GM21717 (cell line): ENCODE measurements at regions not wholly inside any gene's neighbourhood (a gene's known extent, or its start where the extent isn't known, plus 50 kb on each side); places are given as distances from the start of the nearest gene placed in this dataset.

Source experiments
- ATAC-seq: cut with Tn5 transposase; IDR thresholded peaks from one replicate; pipeline ENCODE4 v1.9.1; 2021; ENCODE audit warnings: mild to moderate bottlenecking, moderate library complexity; ENCODE audit not compliant: unreplicated experiment

GRCh38 chr5:124341066-124341858, 405.2 kb downstream of the ZNF608 start:
- peak; percentile 78 for ATAC-seq

GRCh38 chr5:124337996-124338395, 408.4 kb downstream of the ZNF608 start:
- ATAC-seq, result no peak

GRCh38 chr5:124333298-124333979, 413.0 kb downstream of the ZNF608 start:
- no peak for ATAC-seq

- ATAC-seq, result no peak
Measured at GRCh38 chr5:124332273-124332672, 414.2 kb downstream of the ZNF608 start.

GRCh38 chr5:124330595-124331220, 415.7 kb downstream of the ZNF608 start:
- no peak for ATAC-seq

GRCh38 chr5:124328201-124328600, 418.2 kb downstream of the ZNF608 start:
- no peak for ATAC-seq

- ATAC-seq, result no peak
Measured at GRCh38 chr5:124318661-124319060, 427.8 kb downstream of the ZNF608 start.

- ATAC-seq, result no peak
Measured at GRCh38 chr5:124317451-124317850, 429.0 kb downstream of the ZNF608 start.

- ATAC-seq, result no peak
Measured at GRCh38 chr5:124315741-124316415, 430.6 kb downstream of the ZNF608 start.

- ATAC-seq, result no peak
Measured at GRCh38 chr5:124310453-124310852, 436.0 kb downstream of the ZNF608 start.

GRCh38 chr5:124309241-124309980, 437.0 kb downstream of the ZNF608 start:
- no peak for ATAC-seq

GRCh38 chr5:124303366-124303765, 443.1 kb downstream of the ZNF608 start:
- no peak for ATAC-seq

- no peak for ATAC-seq
Measured at GRCh38 chr5:124302533-124302932, 443.9 kb downstream of the ZNF608 start.

GRCh38 chr5:124301850-124302249, 444.6 kb downstream of the ZNF608 start:
- no peak for ATAC-seq

GRCh38 chr5:124300815-124301621, 445.4 kb downstream of the ZNF608 start:
- ATAC-seq, result no peak

- ATAC-seq, result no peak
Measured at GRCh38 chr5:124297826-124298225, 448.6 kb downstream of the ZNF608 start.

GRCh38 chr5:124292322-124292855, 454.1 kb downstream of the ZNF608 start:
- no peak for ATAC-seq

GRCh38 chr5:124289641-124290311, 456.7 kb downstream of the ZNF608 start:
- ATAC-seq, result no peak

GRCh38 chr5:124289130-124289529, 457.3 kb downstream of the ZNF608 start:
- no peak for ATAC-seq
